PC-3 (cell line): ENCODE measurements at regions not wholly inside any gene's neighbourhood (a gene's known extent, or its start where the extent isn't known, plus 50 kb on each side); places are given as distances from the start of the nearest gene placed in this dataset.

Source experiments
- ATAC-seq: fragments of 200-7000 bp; cut with Tn5 transposase; 2 replicates; pipeline ENCODE4 v1.9.1; 2020; ENCODE audit warnings: mild to moderate bottlenecking, moderate library complexity
- BruUV-seq: library from RNA; stranded (reverse); fragments of 400-500 nt; replicated peaks from 2 replicates; lab custom pipeline; 2021; lab: Mats Ljungman, UMichigan
- CTCF ChIA-PET: fragments of 300-600 bp; sonication (Branson Sonifier 250); formaldehyde crosslinking; loops from one replicate; lab custom pipeline; 2022; ENCODE audit warnings: antibody characterized with exemption; lab: Charles Lee
- POLR2A ChIA-PET: fragments of 300-600 bp; sonication (Branson Sonifier 250); formaldehyde crosslinking; loops from one replicate; lab custom pipeline; 2022; ENCODE audit warnings: antibody characterized with exemption; ENCODE audit not compliant: unreplicated experiment; lab: Charles Lee
- DNase-seq: peaks from one replicate; pipeline ENCODE4 v3.0.0-alpha.2; 2015
- H2AFZ ChIP-seq: fragments of 300-600 bp; sonication (generic); 2 replicates; pipeline ENCODE4 v1.6.0; 2016; ENCODE audit warnings: antibody characterized with exemption, low read length
- H3F3A ChIP-seq: fragments of 300-600 bp; sonication (generic); one replicate; pipeline ENCODE4 v1.6.0; 2017; ENCODE audit warnings: antibody characterized with exemption, low read length, control low read depth, mild to moderate bottlenecking; ENCODE audit not compliant: unreplicated experiment
- H3K27ac ChIP-seq: fragments of 300-600 bp; sonication (generic); 2 replicates; pipeline ENCODE4 v1.5.1; 2016; ENCODE audit warnings: mild to moderate bottlenecking, low read length
- H3K27me3 ChIP-seq: fragments of 300-600 bp; sonication (generic); 2 replicates; pipeline ENCODE4 v1.6.1; 2016; ENCODE audit warnings: low read length, mixed read lengths
- H3K36me3 ChIP-seq: fragments of 300-600 bp; sonication (generic); 2 replicates; pipeline ENCODE4 v1.6.1; 2016; ENCODE audit warnings: low read depth, mixed run types, low read length, mixed read lengths
- H3K4me1 ChIP-seq: fragments of 300-600 bp; sonication (generic); 2 replicates; pipeline ENCODE4 v1.5.1; 2016; ENCODE audit warnings: low read length; ENCODE audit not compliant: insufficient read depth
- H3K4me2 ChIP-seq: fragments of 300-600 bp; sonication (generic); 2 replicates; pipeline ENCODE4 v1.6.0; 2016; ENCODE audit warnings: low read length
- H3K4me3 ChIP-seq: fragments of 300-600 bp; sonication (generic); 2 replicates; pipeline ENCODE4 v1.5.1; 2016; ENCODE audit warnings: mild to moderate bottlenecking, low read length, mixed read lengths
- H3K79me2 ChIP-seq: fragments of 300-600 bp; sonication (generic); 2 replicates; pipeline ENCODE4 v1.6.1; 2017; ENCODE audit warnings: low read length, mixed read lengths
- H3K9ac ChIP-seq: fragments of 300-600 bp; sonication (generic); 2 replicates; pipeline ENCODE4 v1.6.0; 2016; ENCODE audit warnings: mild to moderate bottlenecking, low read length
- H3K9me2 ChIP-seq: fragments of 300-600 bp; sonication (generic); replicated peaks from 2 replicates; pipeline ENCODE4 v1.6.1; 2016; ENCODE audit warnings: mixed run types, low read length, mixed read lengths
- H3K9me3 ChIP-seq: fragments of 300-600 bp; sonication (generic); 2 replicates; pipeline ENCODE4 v1.6.1; 2016; ENCODE audit warnings: low read length, mixed read lengths
- H4K20me1 ChIP-seq: fragments of 300-600 bp; sonication (generic); 2 replicates; pipeline ENCODE4 v1.6.1; 2016; ENCODE audit warnings: low read length, mixed read lengths
- CTCF ChIP-seq: fragments of 300-600 bp; sonication (generic); conservative IDR thresholded peaks from 2 replicates; pipeline ENCODE4 v1.5.1; 2017; ENCODE audit warnings: antibody characterized with exemption, low read depth, mild to moderate bottlenecking, low read length
- EZH2 ChIP-seq: fragments of 300-600 bp; sonication (generic); IDR thresholded peaks from one replicate; pipeline ENCODE4 v1.6.1; 2017; ENCODE audit warnings: antibody characterized with exemption, mild to moderate bottlenecking, low read length; ENCODE audit not compliant: unreplicated experiment
- EZH2phosphoT487 ChIP-seq: fragments of 300-600 bp; sonication (generic); IDR thresholded peaks from 2 replicates; pipeline ENCODE4 v1.6.1; 2018; ENCODE audit warnings: mild to moderate bottlenecking, antibody characterized with exemption, low read length, borderline replicate concordance
- intact Hi-C: fragments of 100-400 bp; cut with micrococcal nuclease; formaldehyde crosslinking; loops from 2 replicates; pipeline ENCODE4 v1.9.0; 2023

DNA sequence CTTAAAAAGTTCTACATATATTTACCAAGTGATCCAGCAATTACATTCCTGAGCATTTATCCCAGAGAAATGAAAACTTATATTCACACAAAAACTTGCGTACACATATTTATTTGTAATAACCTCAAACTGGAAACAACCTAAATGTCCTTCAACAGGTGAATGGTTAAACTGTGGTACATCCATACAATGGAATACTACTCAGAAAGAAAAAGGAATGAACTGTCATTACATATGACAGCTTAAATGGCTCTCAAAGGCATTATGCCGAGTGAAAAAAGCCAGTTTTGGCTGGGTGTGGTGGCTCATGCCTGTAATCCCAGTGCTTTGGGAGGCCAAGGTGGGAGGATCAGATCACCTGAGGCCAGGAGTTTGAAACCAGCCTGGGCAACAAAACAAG, 79.1 kb upstream of the DYNC1I2 start:
- intact Hi-C loops = no loop called here
- TF ChIP-seq CTCF (no peak), EZH2 (no peak), EZH2phosphoT487 (no peak)
- no peaks in the 10 kb centered on the region for H3K4me1 ChIP-seq
- H3K9ac ChIP-seq = no peak overlapping the region
- no peak overlapping the region for H3K27ac ChIP-seq
- H3K9me3 ChIP-seq = no peaks in the 10 kb centered on the region
- H2AFZ ChIP-seq = no peak overlapping the region
- no peaks in the 10 kb centered on the region for H3K79me2 ChIP-seq
- H3F3A ChIP-seq = no peaks in the 10 kb centered on the region
- no TSS peak for BruUV-seq
- DNase-seq (no peak), ATAC-seq (no peak)
- H3K4me3 ChIP-seq = no peak overlapping the region
- CTCF ChIA-PET = no interaction called here
- no peaks in the 10 kb centered on the region for H3K27me3 ChIP-seq
- H3K4me2 ChIP-seq = no peak overlapping the region
- H3K9me2 ChIP-seq = no peaks in the 10 kb centered on the region
- no peaks in the 10 kb centered on the region for H3K36me3 ChIP-seq
- no peaks in the 10 kb centered on the region for H4K20me1 ChIP-seq
- POLR2A ChIA-PET = no interaction called here

DNA sequence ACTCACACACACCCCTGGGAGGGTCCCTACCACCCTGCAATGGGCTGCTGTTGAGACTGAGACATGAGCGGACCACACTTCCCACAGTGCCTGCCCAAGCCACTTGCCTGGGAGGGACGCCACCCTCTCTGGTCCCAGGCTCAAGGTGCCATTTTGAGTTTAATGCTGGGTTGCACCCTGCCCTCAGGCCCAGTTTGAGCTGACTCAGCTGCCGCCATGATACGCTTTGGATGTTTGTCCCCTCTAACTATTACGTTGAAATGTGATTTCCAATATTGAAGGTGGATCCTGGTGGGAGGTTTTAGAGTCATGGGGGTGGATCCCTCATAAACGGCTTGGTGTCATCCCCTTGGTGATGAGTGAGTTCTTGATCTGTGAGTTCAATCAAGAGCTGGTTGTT, 76.4 kb upstream of the DYNC1I2 start:
- H3F3A ChIP-seq = no peaks in the 10 kb centered on the region
- DNase-seq = no peak
- no peaks in the 10 kb centered on the region for H3K27me3 ChIP-seq
- CTCF ChIA-PET = no interaction called here
- no peaks in the 10 kb centered on the region for H3K36me3 ChIP-seq
- H3K9me3 ChIP-seq = no peaks in the 10 kb centered on the region
- no TSS peak for BruUV-seq
- TF ChIP-seq EZH2 = no peak
- TF ChIP-seq EZH2phosphoT487 = no peak
- no peak for TF ChIP-seq CTCF
- no peak for ATAC-seq
- H3K9ac ChIP-seq = no peak overlapping the region
- H3K9me2 ChIP-seq = no peaks in the 10 kb centered on the region
- H3K27ac ChIP-seq = no peak overlapping the region
- no peak overlapping the region for H2AFZ ChIP-seq
- H3K4me3 ChIP-seq = no peak overlapping the region
- intact Hi-C loops = no loop called here
- no peaks in the 10 kb centered on the region for H3K79me2 ChIP-seq
- no peaks in the 10 kb centered on the region for H4K20me1 ChIP-seq
- no peaks in the 10 kb centered on the region for H3K4me1 ChIP-seq
- POLR2A ChIA-PET = no interaction called here
- no peak overlapping the region for H3K4me2 ChIP-seq

GRCh38 chr2:171615069-171615468, 72.2 kb upstream of the DYNC1I2 start:
- H3K9me3 ChIP-seq = no peaks in the 10 kb centered on the region
- ATAC-seq (no peak), DNase-seq (no peak)
- CTCF ChIA-PET = no interaction called here
- POLR2A ChIA-PET = no interaction called here
- no peak overlapping the region for H3K4me3 ChIP-seq
- H3K27ac ChIP-seq = no peak overlapping the region
- H3K27me3 ChIP-seq = no peaks in the 10 kb centered on the region
- no peaks in the 10 kb centered on the region for H3K79me2 ChIP-seq
- no peaks in the 10 kb centered on the region for H4K20me1 ChIP-seq
- TF ChIP-seq EZH2phosphoT487 (no peak), CTCF (no peak), EZH2 (no peak)
- no peak overlapping the region for H3K9ac ChIP-seq
- no peaks in the 10 kb centered on the region for H3F3A ChIP-seq
- no peak overlapping the region for H2AFZ ChIP-seq
- intact Hi-C loops = no loop called here
- H3K4me1 ChIP-seq = no peaks in the 10 kb centered on the region
- H3K4me2 ChIP-seq = no peak overlapping the region
- no TSS peak for BruUV-seq
- H3K9me2 ChIP-seq = no peaks in the 10 kb centered on the region
- no peaks in the 10 kb centered on the region for H3K36me3 ChIP-seq
